PC-3 (cell line): ENCODE measurements at regions not wholly inside any gene's neighbourhood (a gene's known extent, or its start where the extent isn't known, plus 50 kb on each side); places are given as distances from the start of the nearest gene placed in this dataset.
"Not testable (repeated sequence)": the region's sequence is repeated elsewhere in the genome, so short reads cannot be mapped to it uniquely, and the experiment has no call there.

Source experiments
- ATAC-seq: fragments of 200-7000 bp; cut with Tn5 transposase; 2 replicates; pipeline ENCODE4 v1.9.1; 2020; ENCODE audit warnings: mild to moderate bottlenecking, moderate library complexity
- BruUV-seq: library from RNA; stranded (reverse); fragments of 400-500 nt; replicated peaks from 2 replicates; lab custom pipeline; 2021; lab: Mats Ljungman, UMichigan
- CTCF ChIA-PET: fragments of 300-600 bp; sonication (Branson Sonifier 250); formaldehyde crosslinking; loops from one replicate; lab custom pipeline; 2022; ENCODE audit warnings: antibody characterized with exemption; lab: Charles Lee
- POLR2A ChIA-PET: fragments of 300-600 bp; sonication (Branson Sonifier 250); formaldehyde crosslinking; loops from one replicate; lab custom pipeline; 2022; ENCODE audit warnings: antibody characterized with exemption; ENCODE audit not compliant: unreplicated experiment; lab: Charles Lee
- DNase-seq: peaks from one replicate; pipeline ENCODE4 v3.0.0-alpha.2; 2015
- H2AFZ ChIP-seq: fragments of 300-600 bp; sonication (generic); 2 replicates; pipeline ENCODE4 v1.6.0; 2016; ENCODE audit warnings: antibody characterized with exemption, low read length
- H3F3A ChIP-seq: fragments of 300-600 bp; sonication (generic); one replicate; pipeline ENCODE4 v1.6.0; 2017; ENCODE audit warnings: antibody characterized with exemption, low read length, control low read depth, mild to moderate bottlenecking; ENCODE audit not compliant: unreplicated experiment
- H3K27ac ChIP-seq: fragments of 300-600 bp; sonication (generic); 2 replicates; pipeline ENCODE4 v1.5.1; 2016; ENCODE audit warnings: mild to moderate bottlenecking, low read length
- H3K27me3 ChIP-seq: fragments of 300-600 bp; sonication (generic); 2 replicates; pipeline ENCODE4 v1.6.1; 2016; ENCODE audit warnings: low read length, mixed read lengths
- H3K36me3 ChIP-seq: fragments of 300-600 bp; sonication (generic); 2 replicates; pipeline ENCODE4 v1.6.1; 2016; ENCODE audit warnings: low read depth, mixed run types, low read length, mixed read lengths
- H3K4me1 ChIP-seq: fragments of 300-600 bp; sonication (generic); 2 replicates; pipeline ENCODE4 v1.5.1; 2016; ENCODE audit warnings: low read length; ENCODE audit not compliant: insufficient read depth
- H3K4me2 ChIP-seq: fragments of 300-600 bp; sonication (generic); 2 replicates; pipeline ENCODE4 v1.6.0; 2016; ENCODE audit warnings: low read length
- H3K4me3 ChIP-seq: fragments of 300-600 bp; sonication (generic); 2 replicates; pipeline ENCODE4 v1.5.1; 2016; ENCODE audit warnings: mild to moderate bottlenecking, low read length, mixed read lengths
- H3K79me2 ChIP-seq: fragments of 300-600 bp; sonication (generic); 2 replicates; pipeline ENCODE4 v1.6.1; 2017; ENCODE audit warnings: low read length, mixed read lengths
- H3K9ac ChIP-seq: fragments of 300-600 bp; sonication (generic); 2 replicates; pipeline ENCODE4 v1.6.0; 2016; ENCODE audit warnings: mild to moderate bottlenecking, low read length
- H3K9me2 ChIP-seq: fragments of 300-600 bp; sonication (generic); replicated peaks from 2 replicates; pipeline ENCODE4 v1.6.1; 2016; ENCODE audit warnings: mixed run types, low read length, mixed read lengths
- H3K9me3 ChIP-seq: fragments of 300-600 bp; sonication (generic); 2 replicates; pipeline ENCODE4 v1.6.1; 2016; ENCODE audit warnings: low read length, mixed read lengths
- H4K20me1 ChIP-seq: fragments of 300-600 bp; sonication (generic); 2 replicates; pipeline ENCODE4 v1.6.1; 2016; ENCODE audit warnings: low read length, mixed read lengths
- CTCF ChIP-seq: fragments of 300-600 bp; sonication (generic); conservative IDR thresholded peaks from 2 replicates; pipeline ENCODE4 v1.5.1; 2017; ENCODE audit warnings: antibody characterized with exemption, low read depth, mild to moderate bottlenecking, low read length
- EZH2 ChIP-seq: fragments of 300-600 bp; sonication (generic); IDR thresholded peaks from one replicate; pipeline ENCODE4 v1.6.1; 2017; ENCODE audit warnings: antibody characterized with exemption, mild to moderate bottlenecking, low read length; ENCODE audit not compliant: unreplicated experiment
- EZH2phosphoT487 ChIP-seq: fragments of 300-600 bp; sonication (generic); IDR thresholded peaks from 2 replicates; pipeline ENCODE4 v1.6.1; 2018; ENCODE audit warnings: mild to moderate bottlenecking, antibody characterized with exemption, low read length, borderline replicate concordance
- intact Hi-C: fragments of 100-400 bp; cut with micrococcal nuclease; formaldehyde crosslinking; loops from 2 replicates; pipeline ENCODE4 v1.9.0; 2023

- Histone ChIP-seq H3K9me3 (no peaks in the 10 kb centered on the region), H3K27ac (no peak overlapping the region), H3F3A (no peaks in the 10 kb centered on the region), H3K4me1 (peaks cover 5% of the 10 kb centered on the region), H4K20me1 (no peaks in the 10 kb centered on the region), H3K9ac (no peak overlapping the region), H3K79me2 (no peaks in the 10 kb centered on the region), H2AFZ (no peak overlapping the region), H3K27me3 (no peaks in the 10 kb centered on the region), H3K36me3 (no peaks in the 10 kb centered on the region), H3K4me3 (no peak overlapping the region), H3K4me2 (no peak overlapping the region), H3K9me2 (no peaks in the 10 kb centered on the region)
- POLR2A ChIA-PET = no interaction called here
- no peak for DNase-seq
- TF ChIP-seq CTCF (no peak), EZH2 (no peak), EZH2phosphoT487 (no peak)
- BruUV-seq = no TSS peak
- intact Hi-C loops = no loop called here
- CTCF ChIA-PET = no interaction called here
- no peak for ATAC-seq
Observed at GRCh38 chr2:224169847-224170246, 130.8 kb upstream of the SERPINE2 start.

GRCh38 chr2:224167781-224168180 lies 128.7 kb upstream of the SERPINE2 start:
- H3K9me3 ChIP-seq, H3K79me2 ChIP-seq, H3K4me2 ChIP-seq, H3K9ac ChIP-seq, H4K20me1 ChIP-seq, BruUV-seq, H3K9me2 ChIP-seq, ATAC-seq, H2AFZ ChIP-seq, intact Hi-C loops, POLR2A ChIA-PET, CTCF ChIA-PET, DNase-seq, H3K27ac ChIP-seq, H3K36me3 ChIP-seq, H3F3A ChIP-seq, H3K4me3 ChIP-seq, H3K27me3 ChIP-seq: not testable (repeated sequence)
- peaks cover 21% of the 10 kb centered on the region for H3K4me1 ChIP-seq

GRCh38 chr2:224166654-224167053 lies 127.6 kb upstream of the SERPINE2 start:
- Histone ChIP-seq H3K27ac (no peak overlapping the region), H3K9me3 (no peaks in the 10 kb centered on the region), H3K36me3 (no peaks in the 10 kb centered on the region), H3K4me1 (peaks cover 32% of the 10 kb centered on the region), H2AFZ (no peak overlapping the region), H3K27me3 (no peaks in the 10 kb centered on the region), H3K79me2 (no peaks in the 10 kb centered on the region), H3K9me2 (no peaks in the 10 kb centered on the region), H3K4me3 (no peak overlapping the region), H3K4me2 (no peak overlapping the region), H3F3A (no peaks in the 10 kb centered on the region), H3K9ac (no peak overlapping the region), H4K20me1 (no peaks in the 10 kb centered on the region)
- POLR2A ChIA-PET = no interaction called here
- ATAC-seq = no peak
- DNase-seq = no peak
- CTCF ChIA-PET = no interaction called here
- TF ChIP-seq EZH2 (no peak), CTCF (no peak), EZH2phosphoT487 (no peak)
- intact Hi-C loops = no loop called here
- no TSS peak for BruUV-seq
